Spleen (tissue), 11 donors: ENCODE measurements at regions not wholly inside any gene's neighbourhood (a gene's known extent, or its start where the extent isn't known, plus 50 kb on each side); places are given as distances from the start of the nearest gene placed in this dataset.

Experiments
- DNase-seq: peaks from one replicate; pipeline ENCODE4 v3.0.0-alpha.2; 2020
- H3K27ac ChIP-seq, 8 donors: fragments of 200-600 bp; sonication (generic) in 7 of 8; 1 replicate in 4 of 8; 2 replicates in 4 of 8; pipeline versions ENCODE4 v1.5.0 to v1.8.0; 2016 to 2021; ENCODE audit warnings: inconsistent platforms in 4 of 8, mild to moderate bottlenecking in 4 of 8, moderate library complexity in 1 of 8
- H3K27me3 ChIP-seq, 7 donors: fragments of 200-600 bp; sonication (generic) in 6 of 7; replicated peaks in 1 of 7; 1 replicate in 4 of 7; 2 replicates in 3 of 7; pipeline versions ENCODE4 v1.5.0 to v1.8.0; 2016 to 2021; ENCODE audit warnings: inconsistent platforms in 3 of 7, mild to moderate bottlenecking in 1 of 7
- H3K36me3 ChIP-seq, 6 donors: fragments of 200-600 bp; sonication (generic) in 5 of 6; 1 replicate in 4 of 6; 2 replicates in 2 of 6; pipeline versions ENCODE4 v1.5.0 to v1.8.0; 2016 to 2021; ENCODE audit warnings: inconsistent platforms in 2 of 6
- H3K4me1 ChIP-seq, 6 donors: fragments of 200-600 bp; sonication (generic) in 5 of 6; 1 replicate in 3 of 6; 2 replicates in 3 of 6; pipeline versions ENCODE4 v1.5.0 to v1.8.0; 2016 to 2021; ENCODE audit warnings: inconsistent platforms in 3 of 6
- H3K4me3 ChIP-seq, 8 donors: fragments of 200-600 bp; sonication (generic) in 7 of 8; 1 replicate in 4 of 8; 2 replicates in 4 of 8; pipeline versions ENCODE4 v1.5.0 to v1.8.0; 2016 to 2021; ENCODE audit warnings: inconsistent platforms in 4 of 8, mild to moderate bottlenecking in 4 of 8, moderate library complexity in 2 of 8
- H3K9me3 ChIP-seq, 8 donors: fragments of 200-600 bp; sonication (generic) in 7 of 8; 1 replicate in 4 of 8; 2 replicates in 4 of 8; pipeline versions ENCODE4 v1.5.0 to v1.8.0; 2016 to 2021; ENCODE audit warnings: inconsistent platforms in 4 of 8
- POLR2A ChIP-seq, 3 donors: fragments of 450-650 bp; IDR thresholded peaks; one replicate each; pipeline ENCODE4 v1.5.1; 2017; ENCODE audit warnings: antibody characterized with exemption in 3 of 3, mild to moderate bottlenecking in 1 of 3
- POLR2AphosphoS5 ChIP-seq, 3 donors: sonication (generic); formaldehyde crosslinking; IDR thresholded peaks; one replicate each; pipeline ENCODE4 v1.5.1; 2017; ENCODE audit warnings: antibody characterized with exemption in 3 of 3
- WGBS, 5 donors: extraction: QIAGEN DNeasy Blood & Tissue Kit in 3 of 5; methylation state at CpG; one replicate each; pipeline versions ENCODE4 v1.1.5 to v1.1.7; 2013 to 2018; 5-methylcytosine and 5-hydroxymethylcytosine counted together
- intact Hi-C: fragments of 100-400 bp; cut with DNase I; formaldehyde crosslinking; loops from one replicate; pipeline ENCODE4 v1.15.0; 2023; ENCODE audit warnings: low total_unique reads
- TF ChIP-seq, protein P1 (sequence below), 11 experiments: fragments of 200-600 bp in 7 of 11; fragments of 450-650 bp in 4 of 11; sonication (generic) in 4 of 11; IDR thresholded peaks in 8 of 11; conservative IDR thresholded peaks in 3 of 11; 1 replicate in 7 of 11; 2 replicates in 4 of 11; pipeline versions ENCODE4 v1.4.0 to v1.8.0; 2016 to 2021; ENCODE audit warnings: antibody characterized with exemption in 11 of 11, inconsistent platforms in 4 of 11, mild to moderate bottlenecking in 1 of 11
- donor health status: healthy with polysubstance abuse.
- donor health status: DM: no; HTN: no; CAD: no; lungs with moderate emphysema.
- donor health status: DM: no; HTN: no; CAD: no.
- donor health status: Bipolar disorder and iron deficiency.
- donor health status: healthy.
- donor health status: DM: no; HTN: no; CAD: no.
- donor health status: DM: yes; HTN: yes; CAD: no.

DNA sequence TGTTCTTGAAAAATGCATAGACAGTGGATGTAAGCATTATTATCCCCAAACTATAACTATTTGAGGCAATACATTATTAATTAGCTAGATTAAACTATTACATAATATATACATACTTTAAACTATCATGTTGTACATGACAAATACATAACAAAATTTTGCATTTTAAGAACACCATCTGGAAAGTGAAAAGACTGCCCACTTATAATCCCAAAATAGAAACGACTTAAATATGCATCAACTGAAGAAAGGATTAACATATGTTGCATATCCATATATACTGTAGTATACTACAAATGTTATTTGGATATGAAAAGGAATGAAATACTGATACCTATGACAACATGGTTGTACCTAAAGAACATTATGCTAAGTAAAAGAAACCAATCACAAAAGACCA lies 700.8 kb upstream of the SPRY2 start:
- intact Hi-C loops = no loop called here
- Histone ChIP-seq H3K27ac (no peak overlapping the region), H3K4me1 (no peaks in the 10 kb centered on the region), H3K36me3 (no peaks in the 10 kb centered on the region), H3K9me3 (peaks cover 0 to 18% (median 10%) of the 10 kb centered on the region in 8 donors), H3K27me3 (no peaks in the 10 kb centered on the region), H3K4me3 (no peak overlapping the region)
- TF ChIP-seq POLR2A (IDR thresholded peaks at IDR 0.05) (no peak), POLR2AphosphoS5 (IDR thresholded peaks at IDR 0.05) (no peak)
- TF ChIP-seq, protein P1, sequence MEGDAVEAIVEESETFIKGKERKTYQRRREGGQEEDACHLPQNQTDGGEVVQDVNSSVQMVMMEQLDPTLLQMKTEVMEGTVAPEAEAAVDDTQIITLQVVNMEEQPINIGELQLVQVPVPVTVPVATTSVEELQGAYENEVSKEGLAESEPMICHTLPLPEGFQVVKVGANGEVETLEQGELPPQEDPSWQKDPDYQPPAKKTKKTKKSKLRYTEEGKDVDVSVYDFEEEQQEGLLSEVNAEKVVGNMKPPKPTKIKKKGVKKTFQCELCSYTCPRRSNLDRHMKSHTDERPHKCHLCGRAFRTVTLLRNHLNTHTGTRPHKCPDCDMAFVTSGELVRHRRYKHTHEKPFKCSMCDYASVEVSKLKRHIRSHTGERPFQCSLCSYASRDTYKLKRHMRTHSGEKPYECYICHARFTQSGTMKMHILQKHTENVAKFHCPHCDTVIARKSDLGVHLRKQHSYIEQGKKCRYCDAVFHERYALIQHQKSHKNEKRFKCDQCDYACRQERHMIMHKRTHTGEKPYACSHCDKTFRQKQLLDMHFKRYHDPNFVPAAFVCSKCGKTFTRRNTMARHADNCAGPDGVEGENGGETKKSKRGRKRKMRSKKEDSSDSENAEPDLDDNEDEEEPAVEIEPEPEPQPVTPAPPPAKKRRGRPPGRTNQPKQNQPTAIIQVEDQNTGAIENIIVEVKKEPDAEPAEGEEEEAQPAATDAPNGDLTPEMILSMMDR (IDR thresholded peaks at IDR 0.05 in 8 of 11, conservative IDR thresholded peaks at IDR 0.05 in 3 of 11) = no peak
- no peak for DNase-seq
- WGBS, 5 donors = 53 to 65% (median 57%) methylated on average over 1 of the region's 1 CpG

DNA sequence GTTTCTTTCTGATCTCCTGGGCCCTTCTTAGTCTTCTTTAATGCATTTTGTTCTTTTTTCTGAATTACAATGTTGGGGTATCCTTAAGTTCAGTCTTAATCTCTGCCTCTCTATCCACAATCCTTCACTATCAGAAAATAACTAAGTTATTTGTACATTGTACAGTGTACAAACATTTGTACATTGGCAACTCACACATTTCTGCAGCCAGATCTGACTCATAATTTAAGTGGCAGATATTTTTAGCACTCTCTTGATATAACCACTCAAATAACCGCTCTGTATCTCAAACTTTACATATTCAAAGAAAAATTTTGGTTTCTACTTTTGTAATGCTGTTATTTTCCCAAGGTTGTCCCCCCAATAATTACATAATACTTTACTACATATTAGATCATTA lies 691.1 kb upstream of the SPRY2 start:
- Histone ChIP-seq H3K36me3 (no peaks in the 10 kb centered on the region), H3K4me3 (no peak overlapping the region), H3K4me1 (no peaks in the 10 kb centered on the region), H3K27ac (no peak overlapping the region), H3K9me3 (peaks cover 0 to 3% (median 0%) of the 10 kb centered on the region in 8 donors), H3K27me3 (no peaks in the 10 kb centered on the region)
- WGBS, 5 donors = 51 to 76% (median 74%) methylated on average over 1 of the region's 1 CpG
- intact Hi-C loops = no loop called here
- TF ChIP-seq POLR2A (IDR thresholded peaks at IDR 0.05) = no peak
- no peak for TF ChIP-seq POLR2AphosphoS5 (IDR thresholded peaks at IDR 0.05)
- TF ChIP-seq, protein P1 (IDR thresholded peaks at IDR 0.05 in 8 of 11, conservative IDR thresholded peaks at IDR 0.05 in 3 of 11) = no peak
- no peak for DNase-seq

DNA sequence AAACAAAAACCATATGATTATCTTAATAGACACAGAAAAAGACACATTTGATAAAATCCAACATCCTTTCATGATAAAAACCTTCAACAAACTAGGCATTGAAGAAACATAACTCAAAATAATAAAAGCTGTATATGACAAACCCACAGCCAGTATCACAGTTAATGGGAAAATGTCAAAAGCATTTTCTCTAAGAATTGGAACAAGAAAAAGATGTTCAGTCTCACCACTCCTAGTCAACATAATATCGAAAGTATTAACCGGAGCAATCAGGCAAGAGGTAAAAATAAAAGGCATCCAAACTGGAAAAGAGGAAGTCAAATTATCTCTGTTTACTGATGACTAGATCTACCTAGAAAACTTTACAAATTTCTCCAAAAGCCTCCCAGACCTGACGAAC lies 684.2 kb upstream of the SPRY2 start:
- no peak overlapping the region for H3K27ac ChIP-seq
- intact Hi-C loops = no loop called here
- 77 to 88% (median 82%) methylated on average over 3 of the region's 3 CpGs for WGBS, 5 donors

DNA sequence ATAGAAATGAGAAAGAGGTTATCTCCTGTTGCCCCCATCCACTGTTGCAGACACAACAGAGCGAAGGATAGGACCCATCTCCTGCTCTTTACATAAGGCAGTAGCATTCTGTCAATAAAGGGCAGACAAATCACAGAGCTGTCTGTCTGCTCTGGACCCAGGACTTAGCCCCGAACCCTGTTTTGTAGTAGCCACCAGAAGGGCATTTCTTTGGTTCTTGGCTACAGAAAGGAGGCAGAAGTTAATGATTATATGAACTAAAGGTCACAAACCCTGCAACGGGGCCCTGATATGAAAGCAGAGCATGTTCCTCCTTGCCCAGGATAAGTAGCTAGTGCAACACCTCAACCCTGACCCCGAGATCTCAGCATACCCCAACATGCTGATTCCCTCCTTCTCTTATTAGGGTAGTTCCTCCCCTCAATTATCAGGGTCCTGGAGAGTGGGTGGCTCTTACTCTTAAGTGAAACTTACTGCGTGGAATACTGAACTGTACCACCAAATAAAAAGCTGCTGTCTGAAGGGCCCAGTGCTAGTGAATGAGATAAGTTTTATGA lies 680.4 kb upstream of the SPRY2 start:
- Histone ChIP-seq H3K36me3 (no peaks in the 10 kb centered on the region), H3K4me1 (no peaks in the 10 kb centered on the region), H3K27ac (no peak overlapping the region), H3K27me3 (no peaks in the 10 kb centered on the region), H3K4me3 (no peak overlapping the region), H3K9me3 (peaks cover 0 to 28% (median 22%) of the 10 kb centered on the region in 8 donors)
- intact Hi-C loops = no loop called here
- 78 to 88% (median 84%) methylated on average over 5 of the region's 5 CpGs for whole genome bisulfite sequencing, 5 donors
- DNase-seq = no peak
- TF ChIP-seq, protein P1 (IDR thresholded peaks at IDR 0.05 in 8 of 11, conservative IDR thresholded peaks at IDR 0.05 in 3 of 11) = no peak
- no peak for TF ChIP-seq POLR2AphosphoS5 (IDR thresholded peaks at IDR 0.05)

More for the DNA sequence above, 684.2 kb upstream of the SPRY2 start:
- Histone ChIP-seq H3K4me3 (no peak overlapping the region), H3K9me3 (peaks cover 0 to 28% (median 22%) of the 10 kb centered on the region in 8 donors), H3K36me3 (no peaks in the 10 kb centered on the region), H3K27me3 (no peaks in the 10 kb centered on the region), H3K4me1 (no peaks in the 10 kb centered on the region)
- no peak for DNase-seq
- TF ChIP-seq, protein P1 (IDR thresholded peaks at IDR 0.05 in 8 of 11, conservative IDR thresholded peaks at IDR 0.05 in 3 of 11) = no peak
- TF ChIP-seq POLR2AphosphoS5 (IDR thresholded peaks at IDR 0.05) (no peak), POLR2A (IDR thresholded peaks at IDR 0.05) (no peak)
